ENCODE measurements at regions not wholly inside any gene's neighbourhood (a gene's known extent, or its start where the extent isn't known, plus 50 kb on each side); places are given as distances from the start of the nearest gene placed in this dataset.

GRCh38 chr1:869499-870244 lies 54.1 kb upstream of the SAMD11 start:
- H3K9me3 ChIP-seq: no peaks in the 10 kb centered on the region
- H3K4me1 ChIP-seq: 0 out of 2 replicates have a peak, but pooled peaks cover 4% of the 10 kb centered on the region
- peak; percentile 49 for TF ChIP-seq CTCF (IDR thresholded peaks at IDR 0.05; ENCODE audit: low read depth, low read length)
- peak; percentile 76 for DNase-seq
- H3K4me3 ChIP-seq (ENCODE audit: low read depth, low read length): no peak overlapping the region
- H3K27me3 ChIP-seq: peaks cover 9% of the 10 kb centered on the region
- no peaks in the 10 kb centered on the region for H3K36me3 ChIP-seq
